NCI-H748 (cell line): ENCODE measurements at regions not wholly inside any gene's neighbourhood (a gene's known extent, or its start where the extent isn't known, plus 50 kb on each side); places are given as distances from the start of the nearest gene placed in this dataset.
"Not testable (repeated sequence)": the region's sequence is repeated elsewhere in the genome, so short reads cannot be mapped to it uniquely, and the experiment has no call there.

ENCODE experiments used
- DNase-seq: peaks from one replicate; lab custom pipeline; 2025; ENCODE audit not compliant: unreplicated experiment; lab: John Stamatoyannopoulos, UW

DNA sequence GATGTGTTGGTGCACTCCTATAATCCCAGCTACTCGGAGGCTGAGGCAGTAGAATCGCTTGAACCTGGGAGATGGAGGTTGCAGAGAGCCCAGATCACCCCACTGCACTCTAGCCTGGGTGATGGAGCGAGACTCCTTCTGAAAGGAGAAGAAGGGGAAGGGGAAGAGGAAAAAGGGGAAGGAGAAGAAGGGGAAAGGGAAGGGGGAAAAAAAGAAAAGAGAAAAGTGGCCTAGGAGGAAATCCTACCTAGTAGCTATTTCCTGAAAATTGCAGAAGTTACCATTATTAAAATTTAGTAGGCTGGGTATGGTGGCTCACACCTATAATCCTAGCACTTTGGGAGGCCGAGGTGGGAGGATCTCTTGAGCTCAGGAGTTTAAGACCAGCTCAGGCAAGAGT, 67.4 kb downstream of the ARRDC3 start:
- DNase-seq, result no peak

DNA sequence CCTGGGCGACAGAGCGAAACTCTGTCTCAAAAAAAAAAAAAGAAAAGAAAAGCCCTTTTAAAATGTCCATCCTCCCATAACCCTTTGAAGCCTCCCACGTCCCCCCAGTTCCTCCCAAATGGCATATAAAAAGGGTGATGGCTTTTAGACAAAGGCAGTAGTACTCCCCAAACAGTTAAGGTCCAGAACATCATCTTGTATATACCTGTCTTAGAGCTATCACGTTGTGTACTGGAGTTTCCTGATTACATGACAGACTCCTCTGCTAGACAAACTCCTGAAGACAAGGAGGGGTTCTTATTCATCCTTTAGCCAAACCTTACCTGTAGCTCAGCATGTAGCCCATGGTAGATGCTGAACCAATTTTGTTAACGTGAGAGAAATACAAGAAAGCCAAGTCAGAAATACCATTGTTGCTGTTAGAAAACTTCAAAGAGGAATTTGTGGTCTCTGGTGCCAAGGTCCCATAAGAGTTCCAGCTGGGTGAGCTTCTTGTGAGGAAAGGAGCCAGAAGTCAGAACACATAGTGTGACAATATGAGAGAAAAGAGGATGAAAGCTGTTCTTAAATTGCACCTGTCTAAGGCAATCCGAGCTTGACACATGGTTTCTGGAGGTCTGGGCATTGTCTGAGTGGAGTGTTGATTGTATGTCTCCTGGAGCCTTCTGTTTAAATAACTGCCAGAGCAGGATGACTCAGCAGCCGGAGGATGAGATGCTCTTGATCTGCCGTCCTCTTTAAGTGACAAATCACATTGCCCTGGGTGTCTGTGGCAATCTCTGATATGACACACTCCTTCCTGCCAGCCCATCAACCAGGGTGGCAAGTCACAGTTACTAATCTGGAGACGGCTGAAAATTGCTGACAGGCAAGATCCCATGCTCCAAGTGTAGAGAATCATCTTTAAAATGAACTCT, 69.1 kb downstream of the ARRDC3 start:
- peak; percentile 95 for DNase-seq

DNA sequence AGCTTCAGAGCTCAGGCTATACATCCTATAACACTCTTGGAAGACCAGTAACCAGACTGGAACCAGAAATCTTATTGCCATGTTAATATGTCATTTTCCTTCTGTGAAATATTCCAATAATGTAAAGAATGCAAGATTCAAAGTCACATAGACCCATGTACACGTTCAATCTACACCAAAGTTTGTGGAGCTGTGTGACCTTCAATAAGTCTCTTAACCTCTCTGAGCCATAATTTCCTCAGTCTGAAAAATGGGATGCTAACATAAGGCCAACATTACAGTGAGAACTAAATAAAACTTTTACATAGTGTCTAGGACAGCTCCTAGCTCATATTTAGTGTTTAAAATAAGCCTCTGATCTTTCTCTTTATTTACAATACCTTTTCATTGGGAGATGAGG, 70.4 kb downstream of the ARRDC3 start:
- DNase-seq, result no peak

DNA sequence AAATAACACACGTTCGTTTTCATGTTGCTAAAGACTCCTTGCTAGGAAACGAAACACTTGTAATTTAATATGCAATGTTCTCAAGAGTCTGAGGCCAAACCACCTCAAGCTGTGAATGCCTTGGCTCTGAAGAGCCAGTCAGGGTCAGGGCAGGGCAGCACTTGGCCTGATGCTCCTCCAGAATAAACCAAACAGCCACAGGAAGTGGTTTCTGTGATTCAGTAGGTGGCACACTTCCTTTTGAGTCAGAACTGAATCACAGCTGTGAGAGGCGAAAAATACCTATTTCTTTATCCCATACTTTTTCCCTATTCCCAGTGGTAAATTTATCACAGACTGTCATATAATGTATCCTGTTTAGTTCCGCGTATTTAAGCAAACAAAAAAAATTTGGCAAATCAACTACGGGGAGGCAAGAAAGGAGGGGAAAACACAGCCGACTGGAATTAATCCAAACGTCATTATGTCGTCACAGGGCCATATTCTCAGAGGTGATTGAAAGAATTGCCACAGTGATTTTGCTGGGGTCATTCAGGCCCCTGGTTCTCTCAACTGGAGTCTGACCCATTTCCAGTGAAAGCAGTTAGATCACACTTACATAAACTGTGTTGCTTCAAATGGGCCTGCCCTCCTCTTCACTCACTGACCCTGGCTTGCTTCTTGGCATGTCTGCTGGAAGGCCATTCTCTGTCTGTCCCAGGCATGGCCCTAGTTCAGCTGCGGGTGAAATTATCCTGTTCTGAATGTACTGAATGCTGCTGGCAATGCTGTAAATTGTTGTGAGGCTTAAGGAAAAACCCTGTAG, 71.2 kb downstream of the ARRDC3 start:
- peak; percentile 25 for DNase-seq

DNA sequence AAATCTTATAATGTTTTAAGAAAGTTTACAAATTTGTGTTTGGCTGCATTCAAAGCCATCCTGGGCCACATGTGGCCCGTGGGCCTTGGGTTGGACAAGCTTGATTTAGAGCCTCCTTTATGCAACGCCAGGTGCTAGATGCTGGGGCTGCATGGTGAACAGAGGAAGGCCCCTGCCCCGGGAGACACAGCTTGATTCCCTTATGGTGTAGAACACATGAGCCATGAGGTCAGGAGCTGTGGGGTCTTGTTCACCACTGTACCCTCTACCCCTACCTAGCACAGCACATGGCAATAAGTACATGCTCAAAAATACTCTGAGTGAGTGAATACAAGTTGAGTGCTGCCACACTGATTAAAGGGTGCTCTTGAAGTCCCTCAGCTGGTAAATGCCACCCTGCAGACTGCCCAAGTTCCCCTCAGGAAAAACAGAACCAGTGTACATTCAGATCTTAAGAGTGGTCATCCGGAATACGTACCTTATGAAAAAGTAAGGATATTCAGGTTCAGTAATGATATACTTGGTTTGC, 71.9 kb downstream of the ARRDC3 start:
- no peak for DNase-seq

DNA sequence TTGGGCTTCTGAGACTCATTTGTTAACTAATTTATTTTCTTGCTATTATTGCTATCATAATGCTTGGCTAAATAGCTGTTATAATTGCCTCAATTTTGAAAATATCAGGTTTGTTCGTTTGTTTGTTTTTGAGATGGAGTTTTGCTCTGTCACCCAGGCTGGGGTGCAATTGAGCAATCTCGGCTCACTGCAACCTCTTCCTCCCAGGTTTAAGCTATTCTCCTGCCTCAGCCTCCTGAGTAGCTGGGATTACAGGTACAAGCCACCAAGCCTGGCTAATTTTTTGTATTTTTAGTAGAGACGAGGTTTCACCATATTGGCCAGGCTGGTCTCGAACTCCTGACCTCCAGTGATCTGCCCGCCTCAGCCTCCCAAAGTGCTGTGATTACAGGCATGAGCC, 75.0 kb downstream of the ARRDC3 start:
- DNase-seq, result not testable (repeated sequence)

DNA sequence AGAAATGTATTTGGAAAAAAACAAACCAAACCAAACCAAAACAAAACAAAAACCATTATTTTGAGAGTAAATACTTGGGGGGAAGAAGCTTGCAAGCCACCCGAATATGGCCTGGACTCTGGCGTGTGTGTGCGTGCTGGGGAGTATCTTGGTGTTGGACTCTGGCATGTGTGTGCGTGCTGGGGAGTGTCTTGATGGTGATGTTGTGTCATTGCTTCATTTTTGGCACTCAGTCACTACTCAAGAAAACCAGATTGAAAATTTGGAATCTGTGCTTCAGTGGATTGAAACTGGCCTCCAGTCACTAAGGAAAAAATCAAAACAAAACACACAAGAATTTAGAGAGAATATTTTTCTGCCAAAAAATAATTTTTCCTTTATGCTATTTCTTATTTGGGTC, 76.1 kb downstream of the ARRDC3 start:
- DNase-seq, result no peak

DNA sequence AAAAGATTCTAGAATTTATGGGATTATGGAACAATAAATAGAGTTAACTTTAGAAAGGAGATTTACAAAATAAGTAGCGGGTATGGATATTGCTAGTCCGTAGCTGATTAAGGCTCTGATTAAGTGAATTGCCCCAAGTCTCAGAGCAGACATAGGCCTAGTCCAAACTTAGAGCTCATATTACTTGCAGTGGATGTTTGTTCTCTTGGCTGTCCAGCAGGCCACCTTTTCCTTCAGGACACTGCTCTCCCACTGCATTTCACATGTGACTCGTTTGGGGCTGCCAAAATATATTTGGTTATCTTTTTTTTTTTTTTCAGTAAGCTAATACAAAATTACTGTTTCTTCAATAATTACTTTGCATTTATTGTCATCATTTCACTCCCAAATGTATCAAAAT, 76.6 kb downstream of the ARRDC3 start:
- DNase-seq, result no peak

DNA sequence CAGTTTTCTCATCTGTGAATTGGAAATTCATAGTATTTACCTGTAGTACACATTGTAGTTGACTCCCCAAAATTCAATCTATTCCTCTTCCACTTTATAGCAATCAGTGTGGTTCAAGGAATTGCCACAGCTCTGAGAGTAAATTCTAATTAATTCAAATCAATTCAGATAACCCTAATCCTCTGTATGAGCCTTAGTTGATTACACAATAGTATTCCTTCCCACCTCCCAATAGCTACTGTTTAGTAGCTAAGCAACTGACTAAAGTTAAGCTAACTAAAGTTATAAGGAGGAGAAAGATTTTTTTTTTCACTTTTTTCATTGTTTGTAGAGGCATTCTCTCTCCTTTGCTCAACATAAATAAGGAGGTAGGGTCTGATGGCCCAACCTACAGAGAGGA, 77.5 kb downstream of the ARRDC3 start:
- DNase-seq, result no peak

DNA sequence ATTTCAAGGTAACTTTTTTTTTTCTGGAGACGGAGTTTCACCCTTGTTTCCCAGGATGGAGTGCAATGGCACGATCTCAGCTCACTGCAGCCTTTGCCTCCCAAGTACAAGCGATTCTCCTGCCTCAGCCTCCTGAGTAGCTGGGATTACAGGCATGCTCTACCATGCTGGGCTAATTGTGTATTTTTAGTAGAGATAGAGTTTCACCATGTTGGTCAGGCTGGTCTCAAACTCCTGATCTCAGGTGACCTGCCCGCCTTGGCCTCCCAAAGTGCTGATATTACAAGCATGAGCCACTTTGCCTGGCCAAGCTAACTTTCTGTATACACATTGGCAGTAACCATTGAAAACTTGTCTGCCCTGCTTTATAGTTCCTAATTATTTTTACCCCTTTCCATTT, 79.1 kb downstream of the ARRDC3 start:
- DNase-seq, result not testable (repeated sequence)

DNA sequence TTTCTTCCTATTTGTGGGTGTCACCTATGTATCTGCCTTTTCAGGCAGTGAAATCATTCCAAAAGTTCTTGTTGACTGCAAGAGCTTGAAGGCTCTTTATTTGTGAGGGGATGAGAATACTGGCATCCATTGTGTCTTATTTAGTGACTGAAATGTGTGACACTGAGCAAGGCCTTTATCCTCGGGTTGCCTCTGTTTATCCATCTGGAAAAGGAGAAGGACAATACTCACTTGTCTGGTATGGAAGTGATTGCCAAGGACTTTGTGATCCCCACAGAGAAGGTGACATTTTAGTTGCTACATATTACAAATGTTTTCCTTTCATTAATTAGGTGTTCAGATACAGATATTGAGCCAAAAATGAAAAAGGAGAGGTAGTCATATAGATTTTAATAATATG, 80.2 kb downstream of the ARRDC3 start:
- no peak for DNase-seq

DNA sequence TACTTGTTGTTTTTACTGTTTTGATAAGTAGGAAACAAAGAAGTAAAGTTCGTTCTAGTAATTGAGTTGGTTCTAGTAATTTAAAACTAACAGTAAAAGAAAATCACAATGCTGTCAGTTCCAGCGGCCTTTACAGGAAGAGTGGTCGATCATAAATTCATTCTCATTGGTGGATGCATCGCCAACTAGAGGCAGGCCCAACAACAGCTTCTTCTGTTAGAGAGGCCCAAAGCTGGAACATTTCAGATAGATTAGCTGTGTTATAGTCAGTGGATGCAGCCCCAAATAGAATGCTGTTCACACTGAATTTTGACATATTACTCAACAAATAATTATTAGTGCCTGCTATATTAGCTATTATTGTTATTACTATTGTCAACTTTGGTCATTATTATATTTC, 80.8 kb downstream of the ARRDC3 start:
- no peak for DNase-seq

DNA sequence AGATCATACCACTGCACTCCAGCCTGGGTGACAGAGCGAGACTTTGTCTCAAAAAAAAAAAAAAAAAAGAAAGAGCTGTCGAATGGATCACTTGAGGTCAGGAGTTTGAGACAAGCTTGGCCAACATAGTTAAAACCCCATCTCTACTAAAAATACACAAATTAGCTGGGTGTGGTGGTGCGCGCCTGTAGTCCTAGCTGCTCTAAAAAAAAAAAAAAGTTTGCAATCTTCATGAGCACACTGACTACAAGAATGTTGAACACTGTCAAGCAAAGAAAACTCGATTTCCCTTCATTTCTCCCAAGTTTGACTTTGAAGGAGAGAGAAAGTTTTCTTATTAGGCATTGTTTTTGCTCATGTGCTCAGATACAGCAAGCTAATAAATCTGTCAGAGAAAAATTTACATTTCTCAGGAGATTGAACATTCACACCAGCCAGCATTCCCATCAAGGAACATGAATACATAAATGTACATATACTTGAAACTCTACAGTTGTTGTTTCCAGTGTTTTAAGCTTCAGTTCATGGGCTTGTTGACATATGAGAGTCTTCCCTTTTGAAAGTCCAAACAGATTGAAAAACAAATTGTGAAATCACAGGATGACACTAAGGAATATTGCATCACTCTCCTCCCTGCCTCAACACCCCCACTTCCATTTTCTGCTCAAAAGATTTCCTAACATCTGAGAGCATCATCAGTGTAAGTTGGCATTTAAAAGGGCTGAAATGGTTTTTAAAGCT, 81.8 kb downstream of the ARRDC3 start:
- no peak for DNase-seq

DNA sequence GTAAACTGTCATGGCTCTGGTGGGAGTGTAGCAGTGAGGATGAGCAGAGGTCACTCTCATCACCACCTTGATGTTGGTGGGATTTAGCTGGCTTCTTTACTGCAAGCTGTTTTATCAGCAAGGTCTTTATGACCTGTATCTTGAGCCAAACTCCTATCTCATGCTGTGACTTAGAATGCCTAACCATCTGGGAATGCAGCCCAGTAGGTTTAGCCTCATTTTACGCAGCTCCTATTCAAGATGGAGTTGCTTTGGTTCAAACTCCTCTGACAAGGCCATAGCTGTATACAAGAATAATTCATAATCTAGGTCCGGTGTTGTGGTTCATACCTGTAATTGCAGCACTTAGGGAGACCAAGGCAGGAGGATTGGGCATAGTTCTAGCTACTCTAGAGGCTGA, 85.1 kb downstream of the ARRDC3 start:
- no peak for DNase-seq

DNA sequence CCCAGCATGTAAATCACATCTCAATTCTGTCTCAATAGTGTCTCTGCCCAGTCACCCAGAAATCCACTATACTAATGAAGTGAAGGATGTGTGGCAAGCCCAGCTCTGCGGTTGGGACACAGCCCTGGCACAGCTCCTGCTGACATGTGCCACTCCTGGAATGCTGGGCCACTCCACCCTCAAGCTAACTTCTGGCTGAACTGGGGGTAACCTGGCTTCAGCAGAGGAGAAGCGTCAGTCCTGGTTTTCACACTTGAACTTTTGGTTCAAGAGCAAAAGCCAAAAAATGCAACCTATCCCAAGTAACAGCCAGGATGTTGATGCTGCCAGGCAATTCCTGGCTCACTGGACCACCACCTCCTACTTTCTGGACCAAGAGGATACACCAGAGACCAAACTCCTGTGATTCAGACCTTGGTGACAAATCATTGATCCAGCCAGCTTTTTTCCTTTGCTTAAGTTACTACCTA, 86.4 kb downstream of the ARRDC3 start:
- DNase-seq, result no peak

DNA sequence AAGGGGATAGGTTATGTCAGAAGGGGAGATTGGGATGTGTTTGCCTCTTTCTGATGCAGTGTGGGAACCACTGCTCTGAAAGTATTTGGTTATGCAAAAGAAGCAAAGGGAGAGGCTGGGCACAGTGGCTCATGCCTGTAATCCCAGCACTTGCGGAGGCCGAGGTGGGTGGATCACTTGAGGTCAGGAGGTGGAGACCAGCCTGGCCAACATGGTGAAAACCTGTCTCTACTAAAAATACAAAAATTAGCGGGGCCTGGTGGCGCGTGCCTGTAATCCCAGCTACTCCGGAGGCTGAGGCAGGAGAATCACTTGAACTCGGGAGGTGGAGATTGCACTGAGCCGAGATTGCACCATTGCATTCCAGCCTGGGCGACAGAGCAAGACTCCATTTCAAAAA, 87.0 kb downstream of the ARRDC3 start:
- not testable (repeated sequence) for DNase-seq

DNA sequence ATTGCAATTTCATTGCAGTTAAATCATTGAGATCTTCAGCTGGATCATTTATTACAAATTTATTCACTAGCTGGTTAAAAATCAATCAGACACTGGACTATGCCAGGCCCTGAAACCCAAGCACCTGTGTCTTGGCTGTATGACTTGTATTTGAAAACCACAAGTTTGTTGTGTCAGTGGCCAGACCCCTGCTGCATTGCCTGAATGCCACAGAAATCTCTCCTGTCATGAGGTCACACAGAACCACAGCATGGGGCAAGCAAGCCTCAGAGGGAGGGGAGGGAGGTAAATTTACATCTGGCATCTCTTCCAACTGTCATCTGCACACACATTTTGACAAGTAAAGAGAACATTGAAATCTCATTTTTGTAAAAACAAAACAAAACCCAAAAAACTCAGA, 90.0 kb downstream of the ARRDC3 start:
- peak; percentile 22 for DNase-seq

DNA sequence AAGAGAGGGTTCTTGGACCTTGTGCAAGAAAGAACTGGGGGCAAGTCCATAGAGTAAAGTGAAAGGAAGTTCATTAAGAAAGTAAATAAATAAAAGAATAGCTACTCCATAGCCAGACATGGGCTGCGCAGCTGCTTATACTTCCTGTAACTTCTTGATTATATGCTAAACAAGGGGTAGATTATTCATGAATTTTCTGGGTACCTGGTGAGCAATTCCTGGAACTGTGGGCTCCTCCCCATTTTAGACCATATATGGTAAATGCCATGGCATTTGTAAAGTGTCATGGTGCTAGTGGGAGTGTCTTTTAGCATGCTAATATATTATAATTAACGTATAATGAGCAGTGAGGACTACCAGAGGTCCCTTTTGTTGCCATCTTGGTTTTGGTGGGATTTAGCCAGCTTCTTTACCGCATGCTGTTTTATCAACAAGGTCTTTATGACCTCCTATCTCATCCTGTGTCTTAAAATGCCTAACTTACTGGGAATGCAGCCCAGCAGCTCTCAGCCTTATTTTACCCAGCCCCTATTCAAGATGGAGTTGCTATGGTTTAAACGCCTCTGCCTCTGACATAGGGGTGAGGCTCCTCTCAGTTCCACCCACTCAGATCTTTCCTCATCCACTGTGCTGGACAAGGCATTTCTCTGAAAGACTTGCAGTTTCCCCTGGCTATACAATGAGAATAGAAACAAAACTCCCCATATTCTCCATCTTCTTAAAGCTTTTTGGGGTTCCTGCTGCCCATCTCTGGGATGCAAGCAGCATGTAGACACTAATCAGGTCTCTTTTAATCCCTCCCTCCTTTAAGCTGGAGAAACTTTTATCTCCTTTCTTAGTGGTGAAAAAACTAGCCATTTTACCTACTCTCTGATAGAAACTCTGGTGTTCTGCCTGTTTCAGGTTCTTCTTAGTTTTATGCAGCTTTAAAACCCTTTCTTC, 91.2 kb downstream of the ARRDC3 start:
- DNase-seq, result no peak

DNA sequence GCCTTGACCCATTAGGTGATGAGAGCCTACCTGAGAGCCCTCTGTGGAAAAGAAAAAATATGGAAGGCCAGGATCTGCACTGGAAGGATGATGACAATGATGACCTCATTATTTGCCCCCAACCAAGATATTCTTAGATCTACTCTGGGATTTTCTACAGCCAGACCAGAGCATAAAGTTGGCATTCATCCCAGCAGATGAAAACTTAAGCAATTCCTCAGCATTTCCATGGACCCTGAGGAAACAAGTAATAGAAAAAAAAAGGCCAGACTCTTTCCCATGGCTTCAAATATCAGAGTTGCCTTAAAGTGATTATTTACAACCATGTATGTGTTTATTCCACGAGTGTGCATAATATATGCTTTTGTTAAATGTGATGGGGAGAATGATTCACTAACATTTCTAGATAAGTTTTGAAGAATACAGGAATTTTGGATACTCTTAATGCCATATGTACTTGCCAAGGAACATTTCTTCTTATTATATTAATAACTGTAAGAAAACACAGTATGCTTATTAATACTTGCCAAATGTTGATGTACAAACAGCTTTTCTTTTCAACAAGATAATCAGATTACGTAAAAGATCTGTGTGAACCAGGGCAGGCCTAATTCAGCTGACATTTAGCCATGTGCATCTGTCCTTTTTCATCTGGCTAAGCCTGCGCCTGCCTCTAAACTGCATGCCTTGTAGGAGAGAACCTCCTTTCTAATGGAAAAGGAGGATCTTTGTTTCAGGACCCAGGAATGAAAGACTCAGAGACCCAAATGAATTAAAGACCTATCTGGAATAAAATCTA, 94.8 kb downstream of the ARRDC3 start:
- no peak for DNase-seq
